ENCODE measurements at regions not wholly inside any gene's neighbourhood (a gene's known extent, or its start where the extent isn't known, plus 50 kb on each side); places are given as distances from the start of the nearest gene placed in this dataset.

- no peak overlapping the region for H3K23ac ChIP-seq (ENCODE audit: low read length in 2 of 2)
- DNase-seq, result no peak
- peaks cover 0 to 29% of the 10 kb centered on the region in 2 experiments for H3K27me3 ChIP-seq (ENCODE audit: control insufficient read depth in 1 of 2, insufficient read depth in 1 of 2, low read length in 2 of 2)
- no peaks in the 10 kb centered on the region for H3K4me1 ChIP-seq (ENCODE audit: control insufficient read depth, insufficient read depth, low read depth, low read length)
- peaks cover 3% of the 10 kb centered on the region for H3K9me3 ChIP-seq (ENCODE audit: control insufficient read depth, low read length)
- H2BK120ac ChIP-seq (ENCODE audit: low read depth, low read length), result no peak overlapping the region
- 91% methylated on average over 12 of the region's 15 CpGs for WGBS
- no peak overlapping the region for H3K27ac ChIP-seq (ENCODE audit: low read length, poor library complexity, severe bottlenecking)
- H3K4ac ChIP-seq (ENCODE audit: low read depth in 1 of 2, low read length in 2 of 2), result no peak overlapping the region
- peak overlapping the region; percentile 35 for H3K9ac ChIP-seq (ENCODE audit: low read length)
- no peak overlapping the region for H2BK5ac ChIP-seq (ENCODE audit: low read depth, low read length, poor library complexity, severe bottlenecking)
- no peak overlapping the region for H2BK12ac ChIP-seq (ENCODE audit: low read length in 2 of 2)
- H3K79me1 ChIP-seq (replicated peaks; ENCODE audit: low read length, poor library complexity, severe bottlenecking), result no peaks in the 10 kb centered on the region
- no peaks in the 10 kb centered on the region for H3K36me3 ChIP-seq (ENCODE audit: control insufficient read depth in 1 of 2, insufficient read depth in 2 of 2, low read depth in 1 of 2, low read length in 2 of 2)
- no peak overlapping the region for H2BK15ac ChIP-seq (ENCODE audit: low read depth, poor library complexity, severe bottlenecking)
- no peak overlapping the region for H4K8ac ChIP-seq (ENCODE audit: low read length)
- no peak overlapping the region for H2AK5ac ChIP-seq (ENCODE audit: low read length, severe bottlenecking)
- H3K14ac ChIP-seq (ENCODE audit: low read length in 2 of 2), result no peak overlapping the region
- H2AFZ ChIP-seq (ENCODE audit: low read depth, low read length), result no peak overlapping the region
- no peak overlapping the region for H3K4me2 ChIP-seq (ENCODE audit: low read length, poor library complexity, severe bottlenecking)
- peak overlapping the region in 1 of 2 experiments; percentile 43 for H3K4me3 ChIP-seq (ENCODE audit: insufficient read depth in 1 of 2, low read depth in 1 of 2, low read length in 2 of 2)
- H4K91ac ChIP-seq (ENCODE audit: low read length), result no peak overlapping the region
- no peak overlapping the region for H3K18ac ChIP-seq (ENCODE audit: low read depth in 1 of 2, low read length in 2 of 2)
Observed at GRCh38 chr16:73285436-73286201, 237.7 kb upstream of the ZFHX3 start.

- no peak overlapping the region for H3K4me3 ChIP-seq (ENCODE audit: insufficient read depth in 1 of 2, low read depth in 1 of 2, low read length in 2 of 2)
- no peak overlapping the region for H3K23ac ChIP-seq (ENCODE audit: low read length in 2 of 2)
- H3K4ac ChIP-seq (ENCODE audit: low read depth in 1 of 2, low read length in 2 of 2), result no peak overlapping the region
- no peak overlapping the region for H2BK12ac ChIP-seq (ENCODE audit: low read length in 2 of 2)
- no peak overlapping the region for H4K91ac ChIP-seq (ENCODE audit: low read length)
- H3K4me2 ChIP-seq (ENCODE audit: low read length, poor library complexity, severe bottlenecking), result no peak overlapping the region
- no peak overlapping the region for H4K8ac ChIP-seq (ENCODE audit: low read length)
- H2BK15ac ChIP-seq (ENCODE audit: low read depth, poor library complexity, severe bottlenecking), result no peak overlapping the region
- no peak overlapping the region for H2AFZ ChIP-seq (ENCODE audit: low read depth, low read length)
- no peaks in the 10 kb centered on the region for H3K79me1 ChIP-seq (replicated peaks; ENCODE audit: low read length, poor library complexity, severe bottlenecking)
- no peak overlapping the region for H3K18ac ChIP-seq (ENCODE audit: low read depth in 1 of 2, low read length in 2 of 2)
- no peak for DNase-seq
- H3K36me3 ChIP-seq (ENCODE audit: control insufficient read depth in 1 of 2, insufficient read depth in 2 of 2, low read depth in 1 of 2, low read length in 2 of 2), result no peaks in the 10 kb centered on the region
- no peaks in the 10 kb centered on the region for H3K27me3 ChIP-seq (ENCODE audit: control insufficient read depth in 1 of 2, insufficient read depth in 1 of 2, low read length in 2 of 2)
- H3K9me3 ChIP-seq (ENCODE audit: control insufficient read depth, low read length), result peaks cover 3% of the 10 kb centered on the region
- H3K4me1 ChIP-seq (ENCODE audit: control insufficient read depth, insufficient read depth, low read depth, low read length), result no peaks in the 10 kb centered on the region
- H3K14ac ChIP-seq (ENCODE audit: low read length in 2 of 2), result no peak overlapping the region
- H2AK5ac ChIP-seq (ENCODE audit: low read length, severe bottlenecking), result no peak overlapping the region
- H3K27ac ChIP-seq (ENCODE audit: low read length, poor library complexity, severe bottlenecking), result no peak overlapping the region
- H3K9ac ChIP-seq (ENCODE audit: low read length), result no peak overlapping the region
- H2BK120ac ChIP-seq (ENCODE audit: low read depth, low read length), result no peak overlapping the region
- no CpG with 5 or more reads among the region's 2 CpGs for WGBS
- no peak overlapping the region for H2BK5ac ChIP-seq (ENCODE audit: low read depth, low read length, poor library complexity, severe bottlenecking)
Observed at GRCh38 chr16:73280388-73280787, 232.5 kb upstream of the ZFHX3 start.

GRCh38 chr16:73279451-73279850 is 231.5 kb upstream of the ZFHX3 start:
- Histone ChIP-seq H2AK5ac (ENCODE audit: low read length, severe bottlenecking) (no peak overlapping the region), H4K91ac (ENCODE audit: low read length) (no peak overlapping the region), H2BK12ac (ENCODE audit: low read length in 2 of 2) (no peak overlapping the region), H4K8ac (ENCODE audit: low read length) (no peak overlapping the region), H3K4me3 (ENCODE audit: insufficient read depth in 1 of 2, low read depth in 1 of 2, low read length in 2 of 2) (no peak overlapping the region), H3K79me1 (replicated peaks; ENCODE audit: low read length, poor library complexity, severe bottlenecking) (no peaks in the 10 kb centered on the region), H3K27me3 (ENCODE audit: control insufficient read depth in 1 of 2, insufficient read depth in 1 of 2, low read length in 2 of 2) (no peaks in the 10 kb centered on the region), H3K4me1 (ENCODE audit: control insufficient read depth, insufficient read depth, low read depth, low read length) (no peaks in the 10 kb centered on the region), H2AFZ (ENCODE audit: low read depth, low read length) (no peak overlapping the region), H3K18ac (ENCODE audit: low read depth in 1 of 2, low read length in 2 of 2) (no peak overlapping the region), H3K9me3 (ENCODE audit: control insufficient read depth, low read length) (peaks cover 3% of the 10 kb centered on the region), H3K9ac (ENCODE audit: low read length) (no peak overlapping the region), H3K4ac (ENCODE audit: low read depth in 1 of 2, low read length in 2 of 2) (no peak overlapping the region), H2BK15ac (ENCODE audit: low read depth, poor library complexity, severe bottlenecking) (no peak overlapping the region), H3K27ac (ENCODE audit: low read length, poor library complexity, severe bottlenecking) (no peak overlapping the region), H3K4me2 (ENCODE audit: low read length, poor library complexity, severe bottlenecking) (no peak overlapping the region), H3K36me3 (ENCODE audit: control insufficient read depth in 1 of 2, insufficient read depth in 2 of 2, low read depth in 1 of 2, low read length in 2 of 2) (no peaks in the 10 kb centered on the region), H3K14ac (ENCODE audit: low read length in 2 of 2) (no peak overlapping the region), H3K23ac (ENCODE audit: low read length in 2 of 2) (no peak overlapping the region), H2BK5ac (ENCODE audit: low read depth, low read length, poor library complexity, severe bottlenecking) (no peak overlapping the region), H2BK120ac (ENCODE audit: low read depth, low read length) (no peak overlapping the region)
- WGBS, result 61% methylated on average over 3 of the region's 3 CpGs
- no peak for DNase-seq

GRCh38 chr16:73277071-73277470 is 229.1 kb upstream of the ZFHX3 start:
- no peaks in the 10 kb centered on the region for H3K27me3 ChIP-seq (ENCODE audit: control insufficient read depth in 1 of 2, insufficient read depth in 1 of 2, low read length in 2 of 2)
- H3K4ac ChIP-seq (ENCODE audit: low read depth in 1 of 2, low read length in 2 of 2), result no peak overlapping the region
- H2BK15ac ChIP-seq (ENCODE audit: low read depth, poor library complexity, severe bottlenecking), result no peak overlapping the region
- no peaks in the 10 kb centered on the region for H3K4me1 ChIP-seq (ENCODE audit: control insufficient read depth, insufficient read depth, low read depth, low read length)
- peaks cover 3% of the 10 kb centered on the region for H3K9me3 ChIP-seq (ENCODE audit: control insufficient read depth, low read length)
- H3K27ac ChIP-seq (ENCODE audit: low read length, poor library complexity, severe bottlenecking), result no peak overlapping the region
- no peak overlapping the region for H2BK120ac ChIP-seq (ENCODE audit: low read depth, low read length)
- H3K4me2 ChIP-seq (ENCODE audit: low read length, poor library complexity, severe bottlenecking), result no peak overlapping the region
- no peak overlapping the region for H4K8ac ChIP-seq (ENCODE audit: low read length)
- no peak overlapping the region for H3K14ac ChIP-seq (ENCODE audit: low read length in 2 of 2)
- DNase-seq, result no peak
- no peak overlapping the region for H3K4me3 ChIP-seq (ENCODE audit: insufficient read depth in 1 of 2, low read depth in 1 of 2, low read length in 2 of 2)
- 74% methylated on average over 5 of the region's 5 CpGs for WGBS
- no peak overlapping the region for H2AFZ ChIP-seq (ENCODE audit: low read depth, low read length)
- no peak overlapping the region for H2BK12ac ChIP-seq (ENCODE audit: low read length in 2 of 2)
- H3K9ac ChIP-seq (ENCODE audit: low read length), result no peak overlapping the region
- H4K91ac ChIP-seq (ENCODE audit: low read length), result no peak overlapping the region
- no peak overlapping the region for H3K18ac ChIP-seq (ENCODE audit: low read depth in 1 of 2, low read length in 2 of 2)
- no peaks in the 10 kb centered on the region for H3K79me1 ChIP-seq (replicated peaks; ENCODE audit: low read length, poor library complexity, severe bottlenecking)
- no peak overlapping the region for H3K23ac ChIP-seq (ENCODE audit: low read length in 2 of 2)
- no peaks in the 10 kb centered on the region for H3K36me3 ChIP-seq (ENCODE audit: control insufficient read depth in 1 of 2, insufficient read depth in 2 of 2, low read depth in 1 of 2, low read length in 2 of 2)
- H2AK5ac ChIP-seq (ENCODE audit: low read length, severe bottlenecking), result no peak overlapping the region
- H2BK5ac ChIP-seq (ENCODE audit: low read depth, low read length, poor library complexity, severe bottlenecking), result no peak overlapping the region

All from mesenchymal stem cell (in vitro differentiated cells and primary cell).